ENCODE measurements at regions not wholly inside any gene's neighbourhood (a gene's known extent, or its start where the extent isn't known, plus 50 kb on each side); places are given as distances from the start of the nearest gene placed in this dataset.

DNA sequence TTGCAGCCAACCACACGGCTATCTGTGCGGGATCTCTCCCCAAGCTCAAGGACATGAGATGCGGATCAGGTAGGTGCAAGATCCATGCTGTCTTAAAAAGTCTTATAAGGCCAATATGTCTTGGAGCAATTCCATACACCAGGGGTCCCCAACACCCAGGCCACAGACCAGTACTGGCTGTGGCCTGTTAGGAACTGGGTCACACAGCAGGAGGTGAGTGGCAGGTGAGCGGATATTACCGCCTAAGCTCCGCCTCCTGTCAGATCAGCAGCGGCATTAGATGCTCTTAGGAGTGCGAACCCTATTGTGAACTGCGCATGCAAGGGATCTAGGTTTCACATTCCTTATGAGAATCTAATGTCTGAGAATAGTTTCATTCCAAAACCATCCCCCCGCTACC, 68.8 kb upstream of the ZNF599 start:
- Histone ChIP-seq H3K4me3 (ENCODE audit: low read depth in 1 of 2, low read length in 2 of 2) (no peak overlapping the region), H3K4me2 (ENCODE audit: insufficient read depth, low read length) (no peak overlapping the region), H3K79me2 (ENCODE audit: insufficient read depth, low read length) (no peaks in the 10 kb centered on the region), H3K27ac (ENCODE audit: low read length) (no peak overlapping the region), H3K27me3 (ENCODE audit: insufficient read depth, low read length, poor library complexity) (no peaks in the 10 kb centered on the region), H3K9ac (ENCODE audit: low read depth, low read length) (no peak overlapping the region), H3K36me3 (ENCODE audit: insufficient read depth, low read length) (no peaks in the 10 kb centered on the region), H2AFZ (ENCODE audit: low read depth, low read length) (no peak overlapping the region), H3K9me3 (ENCODE audit: insufficient read depth, low read length, severe bottlenecking) (no peaks in the 10 kb centered on the region), H3K4me1 (ENCODE audit: insufficient read depth, low read length) (no peaks in the 10 kb centered on the region), H4K20me1 (ENCODE audit: insufficient read depth, low read length) (no peaks in the 10 kb centered on the region; the same call in 1 of the 2 replicates)
- TF ChIP-seq, protein P1, sequence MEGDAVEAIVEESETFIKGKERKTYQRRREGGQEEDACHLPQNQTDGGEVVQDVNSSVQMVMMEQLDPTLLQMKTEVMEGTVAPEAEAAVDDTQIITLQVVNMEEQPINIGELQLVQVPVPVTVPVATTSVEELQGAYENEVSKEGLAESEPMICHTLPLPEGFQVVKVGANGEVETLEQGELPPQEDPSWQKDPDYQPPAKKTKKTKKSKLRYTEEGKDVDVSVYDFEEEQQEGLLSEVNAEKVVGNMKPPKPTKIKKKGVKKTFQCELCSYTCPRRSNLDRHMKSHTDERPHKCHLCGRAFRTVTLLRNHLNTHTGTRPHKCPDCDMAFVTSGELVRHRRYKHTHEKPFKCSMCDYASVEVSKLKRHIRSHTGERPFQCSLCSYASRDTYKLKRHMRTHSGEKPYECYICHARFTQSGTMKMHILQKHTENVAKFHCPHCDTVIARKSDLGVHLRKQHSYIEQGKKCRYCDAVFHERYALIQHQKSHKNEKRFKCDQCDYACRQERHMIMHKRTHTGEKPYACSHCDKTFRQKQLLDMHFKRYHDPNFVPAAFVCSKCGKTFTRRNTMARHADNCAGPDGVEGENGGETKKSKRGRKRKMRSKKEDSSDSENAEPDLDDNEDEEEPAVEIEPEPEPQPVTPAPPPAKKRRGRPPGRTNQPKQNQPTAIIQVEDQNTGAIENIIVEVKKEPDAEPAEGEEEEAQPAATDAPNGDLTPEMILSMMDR (IDR thresholded peaks at IDR 0.05; ENCODE audit: borderline replicate concordance, extremely low read depth, low read length, poor library complexity, severe bottlenecking): no peak
- TF ChIP-seq EZH2 (IDR thresholded peaks at IDR 0.05; ENCODE audit: borderline replicate concordance, low read depth, low read length, severe bottlenecking): no peak
- DNase-seq (no peak), ATAC-seq (ENCODE audit: insufficient read depth, low read depth) (no peak)

DNA sequence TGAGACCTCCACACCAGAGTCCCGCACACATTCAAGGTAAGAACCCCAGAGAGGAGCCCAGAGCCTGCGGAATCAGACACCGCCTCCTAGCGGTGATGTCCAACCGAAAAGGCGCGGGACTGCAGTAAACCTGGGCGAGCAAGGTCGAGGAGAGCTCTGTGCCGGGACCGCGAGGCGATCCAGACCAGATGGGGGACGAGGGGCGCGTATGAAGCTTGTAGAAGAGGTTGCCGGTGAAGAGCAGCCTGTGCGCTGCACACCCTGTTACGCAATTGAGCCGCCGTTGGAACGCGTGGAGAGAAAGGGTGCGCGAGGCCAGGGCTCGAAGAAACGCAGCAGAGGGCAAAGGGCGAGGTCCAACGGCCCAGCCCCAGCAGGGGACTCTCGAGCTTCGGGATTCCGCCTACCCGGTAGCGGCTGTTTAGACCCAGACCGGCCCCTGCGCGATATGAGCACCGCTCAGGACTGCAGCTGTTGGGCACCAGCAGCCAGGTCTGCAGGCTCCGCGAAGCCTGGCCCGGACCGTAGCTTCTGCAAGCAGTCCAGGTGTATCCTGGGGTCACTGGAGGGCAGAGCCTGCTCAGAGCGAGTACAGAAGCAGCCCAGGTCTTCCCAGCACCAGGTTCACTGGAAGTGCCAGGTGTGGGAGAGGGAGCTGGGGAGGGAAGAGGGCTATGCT, 65.9 kb upstream of the ZNF599 start:
- Histone ChIP-seq H3K9ac (ENCODE audit: low read depth, low read length) (no peak overlapping the region), H4K20me1 (ENCODE audit: insufficient read depth, low read length) (no peaks in the 10 kb centered on the region; the same call in 1 of the 2 replicates), H3K36me3 (ENCODE audit: insufficient read depth, low read length) (no peaks in the 10 kb centered on the region), H3K4me3 (ENCODE audit: low read depth in 1 of 2, low read length in 2 of 2) (no peak overlapping the region), H3K4me2 (ENCODE audit: insufficient read depth, low read length) (no peak overlapping the region), H2AFZ (ENCODE audit: low read depth, low read length) (no peak overlapping the region), H3K79me2 (ENCODE audit: insufficient read depth, low read length) (no peaks in the 10 kb centered on the region), H3K27me3 (ENCODE audit: insufficient read depth, low read length, poor library complexity) (no peaks in the 10 kb centered on the region), H3K4me1 (ENCODE audit: insufficient read depth, low read length) (no peaks in the 10 kb centered on the region), H3K9me3 (ENCODE audit: insufficient read depth, low read length, severe bottlenecking) (no peaks in the 10 kb centered on the region), H3K27ac (ENCODE audit: low read length) (no peak overlapping the region)
- TF ChIP-seq, protein P1 (IDR thresholded peaks at IDR 0.05; ENCODE audit: borderline replicate concordance, extremely low read depth, low read length, poor library complexity, severe bottlenecking): no peak
- TF ChIP-seq EZH2 (IDR thresholded peaks at IDR 0.05; ENCODE audit: borderline replicate concordance, low read depth, low read length, severe bottlenecking): no peak
- no peak for DNase-seq
- no peak for ATAC-seq (ENCODE audit: insufficient read depth, low read depth)

DNA sequence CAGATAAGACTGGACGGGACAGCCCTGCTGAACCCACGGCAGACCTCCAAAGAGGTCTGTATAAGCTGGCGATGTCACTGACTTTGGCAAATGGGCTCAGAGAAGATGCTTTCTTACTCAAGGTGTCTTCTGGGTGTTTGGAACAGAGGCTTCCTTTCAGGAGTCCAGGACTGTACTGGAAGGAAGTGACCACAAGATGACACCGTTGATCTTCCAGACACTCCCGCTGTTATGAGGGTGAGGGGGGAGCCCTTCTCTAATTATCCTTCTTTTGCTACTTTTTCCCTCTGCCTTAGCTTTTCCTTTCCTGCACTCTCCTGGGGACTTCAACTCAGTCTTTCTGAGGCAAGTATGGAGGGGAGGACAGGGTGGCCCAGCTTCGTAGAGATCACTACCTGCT, 65.2 kb upstream of the ZNF599 start:
- no peak for ATAC-seq (ENCODE audit: insufficient read depth, low read depth)
- no peak for DNase-seq
- no peaks in the 10 kb centered on the region for H3K27me3 ChIP-seq (ENCODE audit: insufficient read depth, low read length, poor library complexity)
- TF ChIP-seq, protein P1 (IDR thresholded peaks at IDR 0.05; ENCODE audit: borderline replicate concordance, extremely low read depth, low read length, poor library complexity, severe bottlenecking): peak; percentile 45
- no peak for TF ChIP-seq EZH2 (IDR thresholded peaks at IDR 0.05; ENCODE audit: borderline replicate concordance, low read depth, low read length, severe bottlenecking)
- H3K9me3 ChIP-seq (ENCODE audit: insufficient read depth, low read length, severe bottlenecking): no peaks in the 10 kb centered on the region
- no peaks in the 10 kb centered on the region for H3K4me1 ChIP-seq (ENCODE audit: insufficient read depth, low read length)
- no peaks in the 10 kb centered on the region for H3K36me3 ChIP-seq (ENCODE audit: insufficient read depth, low read length)
- H3K27ac ChIP-seq (ENCODE audit: low read length): no peak overlapping the region
- H3K79me2 ChIP-seq (ENCODE audit: insufficient read depth, low read length): no peaks in the 10 kb centered on the region
- no peaks in the 10 kb centered on the region; the same call in 1 of the 2 replicates for H4K20me1 ChIP-seq (ENCODE audit: insufficient read depth, low read length)
- no peak overlapping the region for H3K4me2 ChIP-seq (ENCODE audit: insufficient read depth, low read length)
- no peak overlapping the region for H2AFZ ChIP-seq (ENCODE audit: low read depth, low read length)
- no peak overlapping the region for H3K9ac ChIP-seq (ENCODE audit: low read depth, low read length)
- H3K4me3 ChIP-seq (ENCODE audit: low read depth in 1 of 2, low read length in 2 of 2): no peak overlapping the region
